Right lung (tissue), 2 donors: ENCODE measurements at regions not wholly inside any gene's neighbourhood (a gene's known extent, or its start where the extent isn't known, plus 50 kb on each side); places are given as distances from the start of the nearest gene placed in this dataset.
A peak's percentile ranks its signal among the peaks of the same experiment; 100 is the strongest.
"Not testable (repeated sequence)": the region's sequence is repeated elsewhere in the genome, so short reads cannot be mapped to it uniquely, and the experiment has no call there.

Source experiments
- DNase-seq, 2 donors: peaks; one replicate each; pipeline ENCODE4 v3.0.0-alpha.2; 2013

DNA sequence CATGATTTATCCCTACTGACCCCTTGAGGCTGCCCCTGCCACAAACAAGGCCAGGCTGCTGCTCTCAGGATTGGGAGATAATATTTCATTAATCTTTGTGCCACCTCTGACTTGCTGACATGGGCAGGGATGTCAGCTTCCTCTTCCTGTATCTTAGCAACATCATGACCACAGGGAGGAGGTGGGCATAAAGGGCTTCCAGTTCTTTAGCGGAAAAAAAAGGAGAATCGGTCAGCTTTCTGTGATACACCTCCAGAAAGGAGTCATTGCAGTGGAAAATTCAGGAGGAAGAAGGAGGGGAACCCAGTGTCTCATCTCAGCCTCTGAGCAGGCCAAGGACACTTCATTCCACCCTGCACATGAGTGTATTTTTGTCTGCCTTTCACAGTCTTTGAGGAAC is 206.8 kb upstream of the SDK2 start:
- no peak for DNase-seq

DNA sequence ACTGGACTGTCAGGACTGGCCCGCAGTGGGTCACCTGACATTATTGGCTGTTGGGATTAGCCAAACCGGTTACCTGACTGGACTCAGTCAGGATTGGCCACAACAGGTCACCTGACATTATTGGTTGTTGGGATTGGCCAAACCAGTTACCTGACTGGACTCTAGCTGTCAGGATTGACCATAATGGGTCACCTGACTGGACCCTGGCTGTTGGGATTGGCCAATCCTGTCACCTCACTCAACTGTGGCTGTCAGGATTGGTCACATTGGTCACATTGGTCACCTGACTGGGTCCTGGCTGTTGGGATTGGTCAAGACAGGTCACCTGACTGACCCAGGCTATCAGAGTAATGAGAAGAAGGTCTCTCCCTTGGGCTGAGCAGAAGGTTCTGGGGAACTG is 207.7 kb upstream of the SDK2 start:
- no peak for DNase-seq

DNA sequence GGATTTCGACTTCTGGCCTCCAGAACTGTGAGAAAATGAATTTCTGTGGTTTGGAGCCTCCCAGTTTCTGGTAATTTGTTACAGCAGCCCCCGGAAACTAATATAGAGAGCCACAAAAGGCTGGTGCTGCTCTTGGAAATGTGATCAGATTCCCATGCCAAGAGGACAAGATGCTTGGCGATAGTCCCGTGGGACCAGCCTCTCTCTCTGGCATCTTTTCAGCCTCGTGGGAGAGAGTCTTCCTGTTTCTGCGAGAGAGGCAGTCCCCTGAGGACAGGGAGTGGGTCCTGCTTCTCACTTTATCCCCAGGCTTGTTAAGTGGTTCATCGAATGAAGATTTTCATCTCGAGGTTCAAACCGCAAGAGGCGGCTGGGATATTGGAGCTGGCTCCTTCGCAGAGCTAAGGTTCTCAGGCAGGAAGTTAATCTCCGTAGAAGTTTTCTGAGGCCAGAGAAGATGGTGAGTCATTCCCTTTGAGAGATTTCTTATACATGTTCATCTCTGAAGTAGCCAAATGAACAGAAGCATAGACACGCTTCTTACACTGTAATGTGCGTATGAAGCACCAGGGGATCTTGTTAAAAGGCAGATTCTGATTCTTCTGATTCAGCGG is 211.6 kb upstream of the SDK2 start:
- no peak for DNase-seq

DNA sequence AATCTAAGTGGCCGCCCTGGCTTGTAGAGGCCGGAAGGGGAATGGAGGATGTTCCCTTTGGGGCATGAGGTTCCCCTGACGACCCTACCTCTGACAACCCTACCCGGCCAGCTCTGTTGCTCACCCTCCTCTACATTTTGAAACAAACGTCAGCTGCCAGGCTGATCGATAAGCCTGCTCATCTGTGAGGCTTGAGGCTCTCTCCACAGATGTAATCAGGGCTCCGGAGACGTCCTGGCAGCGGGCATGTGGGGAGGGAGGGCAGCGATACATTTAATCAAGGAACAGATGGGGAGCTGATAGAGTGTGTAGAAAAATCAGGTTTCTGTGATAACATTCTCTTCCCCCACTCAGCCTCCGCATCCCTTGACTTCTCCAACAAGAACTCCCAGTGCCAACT is 212.3 kb upstream of the SDK2 start:
- no peak for DNase-seq

DNA sequence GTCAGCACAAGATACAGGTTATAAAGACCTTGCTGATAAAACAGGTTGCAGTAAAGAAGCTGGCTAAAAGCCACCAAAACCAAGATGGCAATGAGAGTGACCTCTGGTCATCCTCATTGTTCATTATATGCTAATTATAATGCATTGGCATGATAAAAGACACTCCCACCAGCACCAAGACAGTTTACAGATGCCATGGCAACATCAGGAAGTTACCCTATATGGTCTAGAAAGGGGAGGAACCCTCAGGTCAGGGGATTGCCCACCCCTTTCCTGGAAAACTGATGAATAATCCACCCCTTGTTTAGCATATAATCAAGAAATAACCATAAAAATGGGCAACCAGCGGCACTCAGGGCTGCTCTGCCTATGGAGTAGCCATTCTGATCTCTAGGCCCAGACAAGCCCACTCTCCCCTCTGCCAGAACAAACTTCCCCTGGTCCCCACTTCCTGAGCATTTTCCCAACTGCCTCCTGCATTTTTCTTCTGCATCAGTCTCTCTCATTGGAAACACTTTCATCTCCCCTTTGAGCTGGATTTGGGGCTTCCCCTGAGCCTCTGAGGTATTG is 215.3 kb upstream of the SDK2 start:
- DNase-seq: not testable (repeated sequence)

DNA sequence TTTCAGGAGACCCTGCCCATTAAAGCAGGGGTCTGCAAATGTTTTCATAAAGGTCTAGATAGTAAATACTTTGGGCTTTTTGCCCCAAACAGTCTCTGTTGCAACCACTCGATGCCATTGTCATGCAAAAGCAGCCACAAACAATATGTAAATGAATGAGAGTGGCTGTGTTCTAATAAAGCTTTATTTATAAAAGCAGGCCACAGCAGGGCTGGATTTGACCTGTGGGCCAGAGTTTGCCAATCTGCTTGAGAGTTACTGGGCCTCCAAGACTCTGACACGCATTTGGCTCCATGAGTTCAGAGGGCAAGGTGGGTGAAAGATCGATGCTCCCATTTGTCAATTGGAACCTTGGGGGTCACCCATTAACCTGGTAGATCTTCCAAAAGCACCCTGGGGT is 217.3 kb upstream of the SDK2 start:
- no peak for DNase-seq

DNA sequence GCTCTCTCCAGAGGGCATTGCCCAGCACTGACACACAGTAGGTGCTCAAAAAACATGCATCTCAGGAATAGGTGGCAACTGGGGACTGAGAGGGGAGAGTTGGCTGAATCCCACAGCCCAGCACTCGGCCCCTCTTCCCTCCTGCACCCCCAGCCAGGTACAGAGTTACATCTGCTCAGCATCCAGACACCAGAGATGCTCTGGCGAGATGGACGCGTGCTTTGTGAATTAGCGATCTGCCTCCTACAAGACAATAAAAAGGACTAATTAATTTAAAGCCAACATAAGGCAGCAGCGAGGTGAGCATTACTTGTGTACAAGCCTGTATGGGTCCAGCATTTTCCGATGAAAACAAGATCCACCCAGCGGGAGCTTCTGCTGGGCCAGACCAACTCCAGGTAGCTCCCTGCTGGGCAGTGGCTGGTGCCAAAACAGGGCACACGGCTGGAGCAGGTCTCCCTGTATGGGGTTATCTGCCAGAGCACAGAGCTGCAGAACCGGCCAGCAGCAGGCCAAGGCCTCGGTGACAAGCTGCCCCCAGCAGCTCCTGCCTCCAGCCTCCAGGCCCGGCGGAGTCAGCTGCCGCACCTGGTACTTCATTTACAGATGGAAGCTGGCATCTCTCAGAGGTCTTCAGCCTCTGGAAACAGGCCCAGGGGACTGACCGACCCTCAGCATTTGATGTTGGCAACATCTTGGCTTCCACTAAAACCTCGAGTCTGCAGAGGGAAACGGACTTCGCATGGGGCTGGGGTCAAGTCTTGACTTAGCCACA is 219.7 kb upstream of the SDK2 start:
- DNase-seq: no peak

DNA sequence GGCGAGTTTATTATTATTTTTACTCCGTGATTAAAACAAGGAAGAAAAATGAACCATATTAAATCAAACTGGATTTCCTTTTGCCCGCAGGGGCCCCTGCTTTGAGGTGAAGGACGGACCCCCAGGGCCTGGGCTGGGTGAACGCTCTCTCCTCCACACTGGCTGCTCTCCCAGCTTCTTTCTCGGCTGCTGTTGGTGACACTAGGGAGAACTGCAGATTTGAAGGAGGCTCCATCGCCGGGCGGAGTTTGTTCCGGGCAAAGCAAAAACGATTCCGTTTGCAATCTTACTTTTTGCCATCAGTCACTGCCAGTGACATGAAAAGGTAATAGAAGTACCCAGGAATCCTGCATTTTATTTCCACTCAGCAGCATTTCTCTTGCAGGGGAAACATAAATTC is 221.6 kb upstream of the SDK2 start:
- no peak for DNase-seq

DNA sequence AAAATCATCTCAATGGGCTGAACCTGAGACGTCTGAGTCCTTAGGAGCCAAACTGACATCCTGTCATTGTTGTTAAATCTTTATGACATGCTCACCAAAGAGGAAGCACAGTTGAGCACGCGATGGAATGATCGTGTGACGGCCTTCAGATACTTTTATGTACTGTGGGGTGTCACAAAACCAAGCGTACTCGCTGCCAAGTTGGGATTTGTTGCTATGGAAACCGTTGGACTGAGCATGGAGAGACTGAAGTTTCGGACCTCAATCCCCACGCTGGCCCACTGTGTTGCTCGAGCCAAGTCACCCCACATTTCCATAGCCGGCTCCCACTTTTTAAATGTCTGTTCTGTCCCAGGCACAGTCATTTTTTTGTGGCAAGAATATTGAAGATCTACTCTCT is 222.8 kb upstream of the SDK2 start:
- peak; percentile 18 to 24 for DNase-seq

DNA sequence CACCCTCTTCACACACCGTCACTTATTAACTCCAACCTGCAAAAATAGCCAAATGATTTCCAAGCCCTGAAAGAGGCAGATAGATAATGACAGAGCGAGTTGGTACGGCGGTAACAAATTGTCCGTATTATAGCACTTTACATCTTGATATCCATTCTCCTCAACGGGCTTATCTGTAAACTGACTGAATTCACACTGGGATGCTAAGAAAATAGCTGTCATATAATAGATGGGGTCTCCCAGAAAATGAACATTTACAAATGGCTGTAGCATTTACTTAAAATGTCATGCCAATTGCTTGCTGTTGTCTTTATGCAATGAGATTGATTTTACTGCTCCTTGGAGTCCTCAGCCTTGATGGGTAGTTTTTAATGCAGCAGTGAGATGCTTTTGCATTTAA is 225.8 kb upstream of the SDK2 start:
- DNase-seq: no peak

DNA sequence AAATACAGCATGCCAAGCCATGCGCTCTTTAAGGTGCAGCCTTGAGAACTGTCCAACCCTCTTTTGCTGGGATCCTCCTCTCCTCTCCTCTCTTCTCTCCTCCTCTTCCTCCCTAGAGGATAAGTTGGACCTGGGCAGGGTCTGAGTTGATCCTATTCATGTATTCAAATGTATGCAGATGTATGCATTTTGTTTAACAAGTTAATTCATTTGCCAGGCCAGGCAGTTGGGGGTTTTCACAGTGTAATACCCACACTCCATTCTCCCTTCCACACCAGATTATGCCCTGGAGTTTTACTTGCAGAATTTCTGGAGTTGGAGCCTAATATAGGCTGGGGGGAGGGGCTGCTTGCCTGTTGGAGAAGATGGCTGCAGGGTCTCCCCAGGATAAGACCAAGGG is 226.2 kb upstream of the SDK2 start:
- no peak for DNase-seq

DNA sequence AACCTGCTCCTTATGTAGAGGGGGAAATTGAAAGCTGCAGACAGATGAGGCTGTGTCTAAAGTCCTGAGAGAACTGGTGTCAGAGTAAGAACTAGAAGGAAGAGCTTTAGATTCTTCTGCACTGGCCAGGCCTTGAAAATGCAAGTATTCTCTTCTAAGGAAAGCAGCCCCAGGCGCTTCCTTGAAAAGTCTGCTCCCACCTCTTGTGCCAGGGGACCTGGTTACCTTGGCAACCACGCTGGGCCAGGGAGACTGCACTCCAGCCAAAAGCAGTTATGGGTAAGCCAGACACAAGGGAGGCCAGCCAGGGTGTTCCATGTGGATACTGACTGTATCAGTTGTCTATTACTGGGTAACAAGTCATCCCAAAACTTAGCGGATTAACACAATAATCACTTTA is 228.6 kb upstream of the SDK2 start:
- DNase-seq: no peak

DNA sequence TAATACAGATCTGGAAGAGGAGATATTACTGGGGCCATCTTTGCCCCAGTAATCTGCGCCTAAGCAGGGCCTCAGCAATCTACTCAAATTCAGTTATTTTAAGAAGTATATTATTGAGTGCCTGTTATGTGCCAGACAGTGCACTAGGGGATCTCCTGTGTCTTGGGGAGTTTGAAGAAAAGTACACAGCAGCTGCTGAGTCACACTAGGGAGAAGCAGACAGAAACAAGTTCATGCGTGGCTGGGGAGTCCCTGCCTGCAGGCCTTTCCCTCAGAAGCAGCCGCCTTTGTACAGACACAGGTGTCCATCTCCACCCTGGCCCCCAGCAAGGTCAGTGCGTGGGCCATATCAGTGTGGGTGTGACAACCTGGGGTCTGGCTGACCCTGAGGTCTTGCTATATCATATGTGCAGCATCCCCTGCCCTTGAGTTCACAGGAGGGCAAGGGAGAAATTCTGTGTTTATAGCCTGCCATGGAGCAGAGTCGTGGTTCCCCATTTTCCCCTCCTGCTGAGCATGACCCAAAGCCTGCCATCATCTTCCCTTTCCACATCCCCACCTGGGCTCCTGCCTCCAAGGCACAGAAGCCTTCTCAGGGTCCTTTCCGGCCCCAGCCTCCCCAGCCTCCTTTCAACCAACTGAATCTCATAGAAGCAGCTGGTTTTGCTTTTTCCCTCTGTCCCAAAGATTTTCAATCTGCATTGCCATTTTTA is 229.9 kb upstream of the SDK2 start:
- no peak for DNase-seq

DNA sequence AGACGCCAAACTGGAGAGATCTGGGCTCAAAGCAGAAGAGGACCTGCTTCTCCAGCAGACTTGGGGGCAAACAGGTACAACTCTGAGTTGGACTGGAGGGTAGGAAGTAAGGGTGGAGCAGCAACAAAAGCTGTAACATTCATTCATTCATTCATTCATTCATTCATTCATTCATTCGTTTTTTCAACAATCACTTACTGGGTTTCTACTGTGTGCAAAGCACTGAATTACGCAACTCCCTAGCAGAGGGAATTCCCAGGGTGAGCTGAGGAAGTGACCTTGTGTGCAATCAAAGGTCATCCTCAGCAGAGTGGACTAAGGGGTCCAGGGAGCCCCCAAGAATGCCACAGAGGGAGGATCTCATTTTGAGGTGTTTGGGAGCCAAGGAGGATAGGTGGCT is 231.1 kb upstream of the SDK2 start:
- no peak for DNase-seq

DNA sequence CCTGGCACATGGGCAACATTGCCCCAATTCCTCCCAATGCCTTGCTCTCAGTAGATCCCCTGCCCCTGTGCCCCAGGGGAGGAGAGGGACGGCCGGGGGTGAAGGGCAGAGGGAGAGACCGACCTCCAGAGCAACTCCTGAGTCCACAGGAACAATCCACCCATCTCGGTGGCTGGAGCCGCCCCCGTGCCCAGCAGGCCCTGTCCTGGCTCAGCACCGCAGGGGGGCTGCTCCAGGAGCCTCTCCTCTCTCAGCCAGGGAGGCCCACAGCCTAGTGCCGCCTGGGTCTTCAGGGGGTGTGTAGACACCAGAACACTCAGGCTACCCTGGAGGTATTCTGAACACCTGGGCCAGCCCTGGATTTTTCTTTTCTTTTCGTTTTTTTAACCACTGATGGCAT is 233.7 kb upstream of the SDK2 start:
- DNase-seq: no peak

DNA sequence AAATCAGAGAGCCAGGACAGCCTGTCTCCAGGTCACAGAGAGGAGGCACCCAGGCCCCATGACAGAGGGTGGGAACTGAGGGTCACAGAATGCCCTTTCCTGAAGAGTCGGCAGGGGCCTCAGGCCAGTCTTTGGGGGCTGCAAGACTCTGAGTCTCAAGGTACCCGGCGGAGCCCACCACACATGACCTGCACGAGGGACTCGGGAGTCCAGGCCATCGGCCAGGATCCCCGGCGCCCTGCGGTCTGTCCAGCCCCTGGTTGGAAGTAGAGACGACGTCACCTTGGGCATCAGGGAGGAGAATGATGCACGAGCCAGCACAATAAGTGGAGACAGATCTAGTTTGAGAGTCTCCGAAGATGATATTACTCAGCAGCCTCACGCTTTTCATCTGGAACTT is 234.7 kb upstream of the SDK2 start:
- DNase-seq: no peak

DNA sequence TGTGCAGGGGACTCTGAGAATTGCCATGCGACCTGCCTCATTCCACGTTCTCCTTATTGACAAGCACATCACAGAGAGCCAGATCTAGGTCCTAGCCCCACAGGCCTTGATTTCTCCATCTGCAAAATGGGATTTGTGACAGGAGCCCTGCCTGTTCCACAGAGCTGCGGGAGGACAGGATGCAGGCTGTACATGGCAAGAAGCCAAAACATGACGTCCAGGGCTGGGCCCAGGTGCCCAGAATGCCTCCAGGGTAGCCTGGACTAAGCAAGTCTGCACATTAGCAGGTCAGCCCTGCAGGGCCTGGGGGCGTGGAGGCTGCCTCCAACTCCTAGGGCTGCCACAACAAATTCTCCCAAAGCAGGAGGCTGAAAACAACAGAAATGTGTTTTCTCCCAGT is 235.7 kb upstream of the SDK2 start:
- no peak for DNase-seq

DNA sequence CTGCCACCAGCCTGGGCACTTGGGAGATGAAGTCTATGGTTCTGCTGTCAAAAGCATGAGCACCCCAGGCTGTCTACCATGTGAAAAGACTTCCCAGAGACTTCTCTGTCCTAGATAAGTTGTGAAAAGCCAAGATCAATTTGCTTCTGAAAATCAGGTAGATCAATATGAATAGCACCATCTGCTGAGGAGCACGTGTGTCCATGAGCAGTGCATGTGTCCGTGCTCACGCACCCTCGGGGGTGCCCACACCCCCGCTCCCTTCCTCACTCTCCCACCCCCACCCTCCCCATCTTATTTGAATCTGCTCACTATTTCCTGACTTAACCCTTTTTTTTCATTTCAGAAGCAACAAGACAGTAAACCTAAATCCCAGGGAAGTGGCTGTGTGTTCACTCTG is 238.3 kb upstream of the SDK2 start:
- no peak for DNase-seq

DNA sequence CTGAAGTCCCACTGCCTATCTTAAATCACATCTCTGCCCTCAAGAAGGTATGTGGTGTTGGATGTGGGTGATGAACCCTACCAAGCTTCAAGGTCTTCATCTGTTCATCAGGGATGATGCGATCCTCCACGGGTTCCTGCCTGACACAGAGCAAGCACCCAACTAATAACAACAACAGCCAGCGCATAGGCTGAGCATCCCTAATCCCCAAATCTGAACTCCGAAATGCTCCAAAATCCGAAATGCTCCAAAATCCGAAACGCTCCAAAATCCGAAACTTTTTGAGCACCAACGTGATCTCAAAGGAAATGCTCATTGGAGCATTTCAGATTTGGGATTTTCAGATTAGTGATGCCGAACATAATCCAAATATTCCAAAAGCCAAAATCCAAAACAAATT is 238.9 kb upstream of the SDK2 start:
- no peak for DNase-seq

DNA sequence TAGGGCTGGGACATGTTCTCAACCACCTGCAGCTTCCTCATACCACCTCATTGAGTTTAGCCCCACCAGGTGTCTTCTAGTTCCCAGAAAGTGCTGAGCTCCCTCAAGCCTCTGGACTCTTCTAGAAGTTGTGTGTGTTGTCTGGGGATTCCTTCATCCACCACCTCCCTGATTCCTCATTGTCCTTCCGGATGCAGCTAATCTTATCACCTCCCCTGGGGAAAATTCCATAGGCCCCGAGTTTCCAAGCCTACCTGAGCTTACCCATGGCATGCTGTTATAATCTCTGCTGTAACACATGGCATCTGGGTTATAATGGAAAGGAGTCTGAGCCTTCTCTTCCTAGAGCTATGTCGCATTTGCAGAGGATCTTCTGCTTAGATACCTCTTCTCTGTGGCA is 243.5 kb upstream of the SDK2 start:
- DNase-seq: no peak

DNA sequence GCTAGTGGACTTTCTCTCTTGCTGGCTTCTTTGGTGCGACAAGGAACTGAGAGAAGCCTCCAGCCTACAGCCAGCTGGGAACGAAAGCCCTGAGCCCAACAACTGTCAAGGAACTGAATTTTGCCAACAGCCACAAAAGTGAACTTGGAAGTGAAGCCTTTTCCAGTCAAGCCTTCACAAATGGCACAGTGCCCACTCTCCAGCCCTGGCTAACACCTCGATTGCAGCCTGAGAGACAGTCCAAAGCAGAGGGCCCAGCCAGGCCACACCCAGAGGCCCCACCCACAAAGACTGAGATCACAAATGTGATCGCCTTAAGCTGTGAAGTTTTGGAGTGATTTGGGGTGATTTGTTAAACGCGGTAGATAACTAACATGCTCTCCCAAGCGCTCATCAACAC is 244.6 kb upstream of the SDK2 start:
- peak; percentile 31 to 32 for DNase-seq

DNA sequence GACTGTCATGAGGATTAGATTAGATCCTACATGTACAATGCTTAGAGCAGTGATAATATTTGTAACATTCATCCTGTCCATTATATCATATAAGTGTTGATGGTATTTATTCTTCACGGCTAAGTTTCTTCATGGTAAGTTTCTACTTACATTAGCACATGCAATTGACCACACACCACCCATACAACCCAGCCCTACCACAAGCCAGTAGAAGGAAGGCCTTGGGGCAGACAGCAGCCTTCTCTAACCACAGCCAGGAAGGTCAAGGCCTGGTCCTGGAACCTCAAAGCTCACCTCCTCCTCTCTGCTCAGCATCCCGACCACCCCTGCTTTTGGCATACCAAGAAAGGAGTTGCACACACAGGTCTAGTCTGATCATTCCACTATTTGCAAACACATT is 245.2 kb upstream of the SDK2 start:
- no peak for DNase-seq

DNA sequence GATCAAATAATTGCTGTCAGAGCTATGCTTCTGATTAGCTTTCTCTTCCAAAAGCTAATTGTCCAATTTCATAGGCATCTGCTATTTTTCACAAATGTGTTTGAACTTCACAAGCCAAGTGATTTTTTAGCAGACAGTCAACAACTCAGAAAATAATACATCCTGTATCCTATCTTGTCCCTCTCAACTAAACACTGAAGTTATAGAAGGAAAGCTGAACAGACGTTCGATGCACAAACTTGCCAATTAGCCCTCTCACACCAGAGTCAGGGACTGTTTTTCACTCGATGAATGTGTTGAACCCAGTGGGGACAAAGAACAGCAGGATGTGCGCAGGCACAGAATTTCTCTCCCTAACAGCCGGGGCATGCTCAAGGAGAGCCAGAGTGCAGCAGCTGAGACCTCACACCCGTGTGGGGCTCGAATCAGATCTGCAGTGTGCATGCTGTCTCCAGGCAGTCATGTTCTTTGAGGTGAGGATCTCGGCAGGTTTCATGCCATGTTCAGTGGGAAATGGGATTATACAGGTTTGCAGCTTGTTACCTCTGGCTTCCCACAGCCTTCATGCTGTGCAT is 246.7 kb upstream of the SDK2 start:
- no peak for DNase-seq
